GM19324 (cell line): ENCODE measurements at regions not wholly inside any gene's neighbourhood (a gene's known extent, or its start where the extent isn't known, plus 50 kb on each side); places are given as distances from the start of the nearest gene placed in this dataset.
"Not testable (repeated sequence)": the region's sequence is repeated elsewhere in the genome, so short reads cannot be mapped to it uniquely, and the experiment has no call there.

Experiments
- ATAC-seq: cut with Tn5 transposase; IDR thresholded peaks from one replicate; pipeline ENCODE4 v1.9.1; 2021; ENCODE audit warnings: mild to moderate bottlenecking, moderate library complexity; ENCODE audit not compliant: unreplicated experiment, low FRiP score

- no peak for ATAC-seq
Measured at GRCh38 chr1:208681878-208682663, 437.9 kb upstream of the PLXNA2 start.

GRCh38 chr1:208682664-208683013, 438.5 kb upstream of the PLXNA2 start:
- ATAC-seq: no peak

- no peak for ATAC-seq
Measured at GRCh38 chr1:208683141-208683540, 439.0 kb upstream of the PLXNA2 start.

- no peak for ATAC-seq
Measured at GRCh38 chr1:208684192-208684591, 440.0 kb upstream of the PLXNA2 start.

- no peak for ATAC-seq
Measured at GRCh38 chr1:208686592-208686991, 442.4 kb upstream of the PLXNA2 start.

GRCh38 chr1:208688656-208689315, 444.6 kb upstream of the PLXNA2 start:
- ATAC-seq: no peak

- no peak for ATAC-seq
Measured at GRCh38 chr1:208691012-208691411, 446.8 kb upstream of the PLXNA2 start.

- no peak for ATAC-seq
Measured at GRCh38 chr1:208709981-208710380, 465.8 kb upstream of the PLXNA2 start.

GRCh38 chr1:208714323-208714722, 470.1 kb upstream of the PLXNA2 start:
- ATAC-seq: no peak

GRCh38 chr1:208717525-208717924, 473.3 kb upstream of the PLXNA2 start:
- ATAC-seq: no peak

- no peak for ATAC-seq
Measured at GRCh38 chr1:208722592-208722991, 478.4 kb upstream of the PLXNA2 start.

- no peak for ATAC-seq
Measured at GRCh38 chr1:208724079-208724478, 479.9 kb upstream of the PLXNA2 start.

- no peak for ATAC-seq
Measured at GRCh38 chr1:208728815-208729214, 484.6 kb upstream of the PLXNA2 start.

GRCh38 chr1:208731981-208732821, 488.0 kb upstream of the PLXNA2 start:
- ATAC-seq: peak; percentile 79

- ATAC-seq: no peak
Measured at GRCh38 chr1:208737161-208737560, 493.0 kb upstream of the PLXNA2 start.

GRCh38 chr1:208737922-208738321, 493.7 kb upstream of the PLXNA2 start:
- peak; percentile 49 for ATAC-seq

GRCh38 chr1:208739636-208740035, 495.5 kb upstream of the PLXNA2 start:
- not testable (repeated sequence) for ATAC-seq

GRCh38 chr1:208741296-208741695, 497.1 kb upstream of the PLXNA2 start:
- no peak for ATAC-seq

- ATAC-seq: no peak
Measured at GRCh38 chr1:208743361-208743760, 499.2 kb upstream of the PLXNA2 start.

GRCh38 chr1:208747979-208748378, 503.8 kb upstream of the PLXNA2 start:
- ATAC-seq: no peak
